GM19397 (cell line): ENCODE measurements at regions not wholly inside any gene's neighbourhood (a gene's known extent, or its start where the extent isn't known, plus 50 kb on each side); places are given as distances from the start of the nearest gene placed in this dataset.
"Not testable (repeated sequence)": the region's sequence is repeated elsewhere in the genome, so short reads cannot be mapped to it uniquely, and the experiment has no call there.

ENCODE experiments used
- ATAC-seq: cut with Tn5 transposase; IDR thresholded peaks from one replicate; pipeline ENCODE4 v1.9.1; 2021; ENCODE audit warnings: mild to moderate bottlenecking, moderate library complexity; ENCODE audit not compliant: unreplicated experiment

DNA sequence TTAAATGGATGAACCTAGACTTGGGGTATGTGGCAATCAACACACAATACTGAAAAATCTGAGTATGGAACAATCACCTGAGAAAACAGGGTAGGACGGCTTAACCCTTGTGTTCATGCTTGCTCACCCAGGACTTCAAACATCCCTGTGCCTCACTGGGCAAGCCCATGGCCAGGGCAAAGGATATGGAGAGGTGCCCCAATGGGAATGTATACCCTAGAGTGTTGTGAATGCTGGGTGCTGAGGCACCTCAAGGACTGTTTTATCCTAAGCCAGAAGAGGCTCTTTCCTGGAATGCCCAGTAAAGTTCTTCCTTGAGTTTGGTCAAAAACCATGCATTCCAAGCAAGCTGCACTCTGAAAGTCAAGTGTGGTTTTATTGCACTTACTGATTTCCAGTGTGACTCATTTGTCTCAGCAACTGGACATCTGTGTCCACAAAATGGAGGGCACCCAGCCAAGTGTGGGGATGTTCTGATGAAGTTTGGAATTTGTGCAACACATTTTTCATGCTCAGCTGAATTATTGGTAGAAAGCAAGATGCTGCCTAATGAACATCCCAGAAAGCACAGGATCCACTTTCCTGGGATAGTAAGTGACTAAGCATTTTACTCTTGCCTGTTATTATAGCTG lies 531.3 kb downstream of the RFC3 start:
- ATAC-seq = no peak

DNA sequence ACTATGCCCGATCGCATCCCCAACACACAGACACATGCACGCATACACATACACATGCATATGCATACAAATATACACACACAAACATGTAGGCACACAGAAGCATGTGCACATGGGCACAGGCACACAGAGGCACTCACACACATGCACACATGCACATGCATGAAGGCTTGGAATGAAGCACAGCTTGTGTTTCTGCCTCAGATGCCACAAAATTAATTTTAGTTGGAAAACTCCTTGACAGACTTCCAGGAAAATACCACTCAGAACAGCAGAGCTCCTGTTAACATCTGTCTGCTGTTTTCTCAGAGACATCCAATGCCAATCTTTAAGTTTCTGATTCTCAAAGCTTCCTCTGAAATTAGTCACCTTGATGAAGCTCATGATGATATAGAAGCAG lies 532.7 kb downstream of the RFC3 start:
- ATAC-seq = no peak

DNA sequence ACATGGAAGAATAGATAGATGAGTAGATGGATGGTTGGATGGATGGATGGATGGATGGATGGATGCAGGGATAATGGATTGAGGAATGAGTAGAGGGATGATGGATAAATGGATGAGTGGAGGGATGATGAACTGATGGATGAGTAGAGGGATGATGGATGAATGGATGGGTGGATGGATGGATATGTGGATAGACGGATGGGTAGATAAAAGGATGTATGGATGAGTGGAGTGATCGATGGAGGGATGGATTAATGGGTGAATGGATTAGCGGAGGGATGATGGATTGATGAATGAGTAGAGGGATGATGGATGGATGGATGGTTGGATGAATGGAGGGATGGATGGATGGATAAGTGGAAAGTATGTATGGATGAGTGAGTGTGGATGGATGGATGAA lies 533.2 kb downstream of the RFC3 start:
- ATAC-seq = no peak

DNA sequence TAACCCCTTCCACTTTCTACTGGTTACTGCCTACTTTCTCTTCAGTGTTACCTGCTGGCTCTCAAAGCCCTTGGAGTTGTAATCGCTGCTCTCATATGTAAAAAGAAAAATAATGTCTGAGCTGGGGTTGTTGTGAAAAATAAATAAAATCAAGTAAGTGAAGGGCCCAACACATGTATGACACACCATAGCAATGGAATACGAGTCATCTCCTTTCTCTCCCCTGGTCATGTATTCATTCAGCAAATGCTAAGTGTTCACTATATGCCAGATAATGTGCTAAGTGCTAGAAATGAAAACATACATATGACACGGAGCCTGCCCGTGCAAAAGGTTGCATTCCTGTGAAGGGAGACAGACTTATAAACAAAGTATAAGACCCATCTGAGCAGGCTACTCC lies 535.0 kb downstream of the RFC3 start:
- ATAC-seq = no peak

DNA sequence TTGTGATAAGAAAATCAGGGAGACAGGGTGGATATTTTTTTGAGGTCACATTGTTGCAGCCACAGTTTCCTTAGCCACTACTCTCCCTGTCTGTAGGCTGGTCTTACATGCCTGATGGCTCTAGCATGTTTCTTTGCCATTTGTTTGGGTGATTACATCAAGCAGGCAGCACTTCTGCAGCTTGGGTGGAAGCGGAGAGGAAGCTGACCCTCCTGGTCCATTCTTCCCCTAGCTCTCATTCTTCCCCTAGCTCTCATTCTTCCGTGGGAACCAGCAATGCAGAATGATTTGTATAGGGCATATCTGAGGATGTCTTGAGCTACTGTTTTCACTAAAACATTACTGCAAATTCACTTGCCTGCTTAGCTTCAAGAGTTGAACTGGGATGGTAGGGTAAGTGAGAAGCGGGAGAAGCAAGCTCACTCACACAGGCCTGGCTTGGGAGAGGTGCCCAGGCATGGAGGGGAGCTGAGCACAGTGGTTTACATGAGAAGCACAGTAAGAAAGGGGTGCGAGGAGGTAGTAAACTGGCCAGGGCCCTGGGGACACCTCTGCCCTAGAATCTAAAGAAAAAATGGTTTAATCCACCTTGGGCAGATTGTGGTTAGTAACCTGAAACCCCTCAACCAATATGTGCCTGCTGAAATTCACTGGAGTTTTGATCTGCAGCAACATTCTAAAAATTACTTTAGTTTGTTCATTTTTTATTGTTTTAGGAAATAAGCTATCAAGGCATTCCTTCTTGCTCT lies 538.9 kb downstream of the RFC3 start:
- no peak for ATAC-seq

DNA sequence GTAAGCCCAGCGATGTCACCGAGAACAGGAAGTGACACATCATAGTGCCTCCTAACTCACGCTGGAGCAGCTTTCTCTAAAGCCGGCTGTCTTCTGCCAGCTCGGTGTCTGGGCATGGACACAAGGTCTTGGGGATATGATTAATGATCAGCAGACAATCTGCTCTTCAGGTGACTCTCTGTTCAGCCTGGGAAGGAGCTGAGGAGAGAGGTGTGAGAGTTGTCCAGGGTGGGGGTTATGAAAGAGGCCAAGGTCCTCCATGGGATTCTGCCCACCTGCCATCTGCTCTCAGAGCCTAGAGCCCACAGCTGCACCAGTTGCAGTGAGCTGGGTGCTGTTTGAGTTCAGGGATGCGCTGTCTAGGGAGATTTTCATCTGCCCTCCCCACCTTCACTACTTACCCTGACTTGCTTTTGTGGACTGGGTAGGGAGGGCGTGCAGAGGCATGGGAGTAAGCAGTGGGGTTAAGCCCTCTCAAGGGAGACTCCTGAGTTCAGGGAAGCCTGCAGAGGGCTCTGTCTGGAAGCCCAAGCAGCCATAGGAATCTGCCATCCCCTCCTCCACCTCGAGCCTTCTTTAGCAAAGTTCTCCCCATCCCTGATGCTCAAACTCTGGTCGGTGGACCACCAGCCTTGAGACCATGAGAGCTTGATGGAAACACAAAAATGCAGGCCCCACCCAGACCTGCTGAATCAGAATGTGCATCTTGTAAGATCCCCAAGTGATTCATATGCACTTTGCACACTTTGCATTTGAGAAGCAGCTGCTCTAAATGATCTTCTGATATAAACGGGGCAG lies 539.7 kb downstream of the RFC3 start:
- no peak for ATAC-seq

DNA sequence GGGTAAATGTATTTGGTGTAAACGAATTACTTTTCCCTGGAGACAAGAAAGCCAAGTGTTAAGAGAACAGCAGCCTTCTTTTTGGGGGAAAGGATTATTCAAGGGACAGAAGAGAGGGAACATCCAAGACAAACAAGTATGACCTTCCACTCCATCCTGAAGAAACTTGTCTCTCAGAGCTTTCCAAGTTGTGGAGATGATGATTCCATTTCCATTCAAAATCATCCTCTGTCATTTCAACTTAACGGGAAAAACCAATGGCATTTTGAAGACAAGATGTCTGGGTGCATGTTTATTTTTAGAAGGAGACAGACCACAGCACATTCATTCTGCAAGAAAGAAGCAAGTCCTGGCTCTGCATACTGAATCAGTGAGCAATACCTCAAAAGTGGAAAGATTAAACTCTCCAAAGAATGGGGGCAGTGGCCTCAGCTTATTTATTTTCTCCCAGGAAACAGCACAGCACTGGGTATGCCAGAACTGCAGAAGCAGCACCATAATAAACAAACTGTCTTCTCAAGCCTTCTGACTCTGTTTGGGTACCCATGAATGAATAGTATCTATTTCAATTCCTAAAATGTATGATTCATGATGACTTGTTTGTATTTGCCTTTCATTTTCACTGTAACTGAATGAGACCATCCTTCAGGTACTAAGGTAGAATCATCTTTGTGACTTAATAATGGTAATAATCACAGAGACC lies 541.0 kb downstream of the RFC3 start:
- no peak for ATAC-seq

DNA sequence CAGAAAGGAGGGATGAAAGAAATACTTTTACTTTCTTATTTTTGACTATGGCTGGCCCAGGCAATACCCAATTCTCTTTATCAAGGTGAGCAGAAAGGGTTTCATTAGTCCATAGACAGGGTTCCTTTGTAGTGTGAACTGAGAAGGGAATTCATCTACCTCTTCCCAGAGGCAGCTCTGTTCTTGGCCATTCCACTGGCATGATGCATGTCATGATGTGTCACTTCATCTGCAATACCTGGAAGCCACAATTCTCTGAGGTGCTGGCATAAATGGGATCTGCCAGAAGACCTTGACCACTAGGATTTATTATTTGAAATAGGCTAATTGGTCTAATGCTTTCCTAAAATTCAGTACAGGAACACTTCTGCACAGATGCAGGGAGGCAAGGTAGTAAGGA lies 542.8 kb downstream of the RFC3 start:
- ATAC-seq = no peak

DNA sequence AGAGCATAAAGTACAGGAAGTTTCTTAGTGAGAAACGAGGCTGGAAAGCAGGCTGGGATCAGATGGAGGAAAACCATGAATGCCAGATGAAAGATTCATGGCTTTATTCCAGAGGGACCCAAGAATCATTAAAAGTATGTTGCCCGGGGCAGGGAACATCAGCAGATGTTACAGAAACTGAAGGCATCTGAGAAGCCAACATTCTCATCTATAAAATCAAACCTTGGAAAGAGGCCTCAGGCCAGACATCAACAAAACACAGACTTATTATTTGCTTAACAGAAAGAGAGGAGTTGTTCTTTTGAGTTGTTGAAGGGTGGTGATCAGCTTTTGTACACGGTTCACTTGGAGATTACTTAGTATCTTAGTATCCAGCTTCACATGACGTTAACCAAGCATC lies 543.6 kb downstream of the RFC3 start:
- ATAC-seq = no peak

DNA sequence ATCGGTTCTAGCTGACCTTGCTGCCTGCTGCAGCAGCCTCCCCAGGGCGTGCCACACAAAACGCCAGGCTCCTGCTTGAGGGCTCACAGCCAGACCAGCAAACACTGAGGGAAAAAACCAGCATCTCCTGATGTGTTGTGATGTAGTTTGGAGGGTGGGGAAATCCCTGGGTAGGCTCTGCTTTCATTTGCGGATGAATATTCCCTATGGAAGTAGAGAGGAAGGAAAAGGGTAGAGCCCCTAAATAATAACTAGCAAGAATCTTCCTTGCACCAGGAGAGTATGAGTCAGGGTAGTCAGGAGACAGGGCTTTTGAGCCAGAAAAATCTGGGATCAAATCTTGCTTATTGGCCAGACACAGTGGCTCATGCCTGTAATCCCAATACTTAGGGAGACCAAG lies 545.3 kb downstream of the RFC3 start:
- ATAC-seq = no peak

DNA sequence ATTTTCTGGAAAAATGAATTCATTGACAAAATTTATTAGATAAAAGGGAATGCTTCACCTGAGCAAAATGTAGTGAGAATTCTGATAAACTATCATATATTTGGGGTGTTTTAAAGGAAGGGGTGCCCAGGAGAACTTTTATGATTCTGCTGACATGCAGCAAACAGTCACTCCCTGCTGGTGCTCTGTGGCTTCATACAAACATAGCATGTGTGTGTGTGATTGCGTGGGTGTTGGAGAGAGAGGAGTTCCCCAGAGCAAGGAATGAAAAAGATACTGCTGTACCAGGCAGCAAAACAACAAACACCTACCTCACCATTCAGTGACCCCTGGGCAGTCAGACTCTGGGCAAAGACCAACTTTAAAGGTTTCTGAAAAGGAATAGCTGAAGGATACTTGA lies 546.7 kb downstream of the RFC3 start:
- no peak for ATAC-seq

DNA sequence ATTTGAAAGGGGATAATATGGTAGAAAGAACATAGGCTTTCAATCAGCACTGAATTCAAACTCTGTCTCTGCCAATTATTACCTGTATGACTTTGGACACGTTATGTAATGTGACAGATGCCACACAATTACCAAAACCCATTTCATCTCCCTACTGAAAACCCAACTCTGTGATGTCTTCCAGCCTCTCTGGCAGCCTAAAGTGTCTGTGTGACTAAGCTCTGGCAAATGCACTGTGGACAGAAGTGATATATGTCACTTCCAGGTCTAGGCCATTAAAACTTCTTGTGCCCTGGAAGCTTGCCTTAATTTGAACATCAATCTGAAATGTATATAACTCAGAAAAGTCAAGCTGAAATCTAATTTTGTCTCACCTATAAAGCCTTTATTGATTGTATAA lies 552.0 kb downstream of the RFC3 start:
- no peak for ATAC-seq

DNA sequence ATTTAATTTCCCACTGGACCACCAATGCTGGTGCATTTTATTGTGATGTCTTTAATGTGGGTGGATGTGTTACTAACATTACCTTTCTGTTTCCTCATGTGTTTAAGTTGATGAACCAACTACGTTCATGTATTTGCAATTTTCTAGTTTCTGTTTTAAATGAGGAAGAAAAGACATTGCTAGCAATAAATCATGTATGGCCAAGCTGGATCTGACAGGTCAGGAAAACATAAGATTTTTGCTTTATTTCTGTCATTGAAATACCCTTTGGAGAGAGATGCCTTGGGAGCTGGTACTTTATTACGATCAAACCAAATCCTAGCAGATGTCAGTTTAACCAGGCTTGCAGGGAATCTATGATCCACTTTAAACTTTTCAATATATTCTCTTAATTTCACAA lies 553.2 kb downstream of the RFC3 start:
- ATAC-seq = no peak

DNA sequence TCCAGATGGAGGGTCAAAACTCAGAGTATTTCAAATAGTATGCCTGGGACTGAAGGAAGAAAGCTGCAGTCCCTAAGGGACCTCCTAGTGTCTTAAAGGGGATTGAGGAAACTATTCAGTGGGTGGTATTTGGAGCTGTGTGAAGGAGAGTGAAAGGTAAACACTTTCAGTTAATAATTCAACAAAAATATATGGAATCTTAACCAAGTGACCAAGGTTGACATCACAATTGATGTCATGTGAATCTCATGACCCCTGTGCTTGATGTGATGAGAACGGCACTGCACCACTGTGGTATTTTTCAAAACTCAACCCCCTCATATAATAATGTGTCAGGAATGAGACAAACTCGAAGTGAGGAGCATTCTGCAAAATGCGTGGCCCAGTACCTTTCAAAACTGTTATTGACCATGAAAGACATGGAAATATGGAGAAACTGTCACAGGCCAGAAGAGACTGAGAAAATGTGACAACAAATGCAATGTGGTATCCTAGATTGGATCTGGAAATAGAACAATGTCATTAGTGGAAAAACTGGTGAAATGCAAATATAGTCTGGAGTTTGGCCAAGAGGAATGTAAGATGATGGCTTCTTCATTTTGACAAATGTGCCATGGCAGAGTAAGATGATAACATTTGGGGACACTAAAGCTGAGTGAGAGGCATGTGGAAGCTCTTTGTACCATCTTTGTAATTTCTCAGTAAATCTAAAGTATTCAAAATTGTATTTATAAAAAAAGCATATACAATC lies 553.9 kb downstream of the RFC3 start:
- no peak for ATAC-seq

DNA sequence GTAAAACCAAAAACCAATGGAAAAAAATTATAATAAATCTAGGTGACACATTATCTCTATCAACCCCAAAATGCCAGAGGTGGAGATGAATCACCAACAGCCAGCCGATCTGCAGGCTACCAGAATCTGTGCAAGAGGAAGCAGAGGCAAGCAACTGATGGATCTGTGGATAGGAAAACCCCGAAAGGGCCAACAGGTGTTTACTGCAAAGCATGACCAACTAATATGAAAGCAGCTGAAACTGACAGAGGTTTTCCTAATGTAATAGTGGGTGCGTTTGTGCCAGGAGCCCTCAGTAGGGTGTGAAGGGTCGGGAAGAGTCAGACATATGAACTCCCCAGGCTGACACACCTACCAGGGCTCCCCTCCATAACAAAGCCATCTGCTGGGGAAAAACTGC lies 554.6 kb downstream of the RFC3 start:
- ATAC-seq = no peak

DNA sequence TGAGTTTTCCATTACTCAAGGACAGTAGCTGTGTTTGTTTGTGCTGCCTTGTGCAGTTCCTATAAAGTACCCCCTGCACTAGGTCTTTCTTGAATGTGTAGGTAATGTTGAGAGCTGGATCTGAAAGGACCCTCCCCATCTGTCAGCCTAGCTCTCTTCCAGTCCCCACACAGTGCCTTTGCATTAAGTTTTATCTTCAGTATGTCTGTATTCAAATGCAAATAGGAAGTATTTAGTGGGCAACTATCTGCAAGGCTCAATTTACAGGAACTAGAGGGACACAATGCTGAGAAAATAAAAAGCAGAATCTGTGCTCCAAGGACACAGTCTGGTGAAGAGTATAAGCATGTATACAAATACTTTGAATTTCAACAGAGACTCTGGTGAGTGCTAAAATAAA lies 558.5 kb downstream of the RFC3 start:
- ATAC-seq = no peak

DNA sequence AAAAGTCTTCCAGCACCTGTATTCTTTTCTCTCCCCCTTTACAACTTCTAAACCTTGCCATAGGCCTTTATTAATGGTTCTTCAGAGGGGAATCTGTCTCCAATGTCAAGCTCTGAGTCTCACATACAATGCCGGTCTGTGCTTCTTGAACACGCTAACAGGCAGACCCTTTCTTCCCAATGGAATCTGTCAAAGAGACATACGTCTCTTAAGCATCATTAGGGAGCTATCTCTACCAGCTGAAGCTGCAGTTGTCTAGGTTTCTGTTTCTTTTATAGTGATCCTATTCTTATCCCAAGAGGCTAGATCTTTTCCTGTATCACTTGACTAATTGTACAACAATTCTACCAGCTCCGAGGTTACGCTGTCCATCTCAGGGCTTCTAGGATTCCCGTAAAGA lies 560.8 kb upstream of the NBEA start:
- ATAC-seq = no peak

DNA sequence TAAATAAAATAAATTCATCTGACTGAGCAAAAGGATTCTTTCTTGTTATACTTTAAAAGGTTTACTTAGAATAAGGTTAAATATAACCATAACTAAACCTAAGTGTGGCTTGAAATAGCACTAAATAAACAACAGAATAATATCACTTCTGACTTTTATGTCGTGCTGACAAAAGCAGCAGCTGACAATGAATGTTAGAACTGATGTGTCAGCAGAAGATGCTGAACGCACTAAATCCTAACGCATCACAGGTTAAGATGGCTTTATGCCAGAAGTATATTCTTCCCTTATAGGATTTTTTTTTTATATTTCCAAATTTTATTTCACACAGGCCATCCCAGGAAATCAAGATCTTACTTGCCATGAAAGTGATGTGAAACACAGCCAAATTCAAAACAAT lies 558.3 kb upstream of the NBEA start:
- ATAC-seq = no peak

DNA sequence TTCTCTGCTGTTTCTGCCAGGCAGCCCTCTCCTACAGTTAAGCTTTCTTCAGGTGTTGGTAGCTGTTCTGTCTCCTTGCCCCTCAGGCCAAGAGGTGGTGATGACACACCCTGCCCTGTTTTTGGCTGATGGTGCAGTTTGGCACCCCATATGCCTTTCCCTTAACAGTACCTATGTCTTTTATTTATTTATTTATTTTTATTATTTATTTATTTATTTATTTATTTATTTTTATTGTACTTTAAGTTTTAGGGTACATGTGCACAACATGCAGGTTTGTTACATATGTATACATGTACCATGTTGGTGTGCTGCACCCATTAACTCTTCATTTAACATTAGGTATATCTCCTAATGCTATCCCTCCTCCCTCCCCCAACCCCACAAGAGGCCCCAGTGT lies 555.8 kb upstream of the NBEA start:
- not testable (repeated sequence) for ATAC-seq

DNA sequence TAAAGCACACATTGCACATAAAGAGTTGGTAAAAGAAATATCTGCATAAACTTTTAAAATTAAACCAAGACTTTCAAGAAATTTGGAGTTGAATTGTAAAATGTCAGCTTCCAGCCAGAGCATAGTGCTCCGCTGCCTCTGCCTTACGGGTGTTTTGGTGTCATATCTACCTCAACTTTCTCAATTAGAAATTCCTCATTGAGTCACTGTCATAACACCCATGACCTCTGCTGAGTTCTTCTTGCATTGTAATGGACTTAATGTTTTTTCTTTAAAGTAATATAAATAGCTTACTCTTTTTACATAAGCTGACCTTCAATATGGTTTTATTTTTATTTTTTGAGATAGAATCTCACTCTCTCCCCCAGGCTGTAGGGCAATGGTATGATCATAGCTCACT lies 551.0 kb upstream of the NBEA start:
- no peak for ATAC-seq

DNA sequence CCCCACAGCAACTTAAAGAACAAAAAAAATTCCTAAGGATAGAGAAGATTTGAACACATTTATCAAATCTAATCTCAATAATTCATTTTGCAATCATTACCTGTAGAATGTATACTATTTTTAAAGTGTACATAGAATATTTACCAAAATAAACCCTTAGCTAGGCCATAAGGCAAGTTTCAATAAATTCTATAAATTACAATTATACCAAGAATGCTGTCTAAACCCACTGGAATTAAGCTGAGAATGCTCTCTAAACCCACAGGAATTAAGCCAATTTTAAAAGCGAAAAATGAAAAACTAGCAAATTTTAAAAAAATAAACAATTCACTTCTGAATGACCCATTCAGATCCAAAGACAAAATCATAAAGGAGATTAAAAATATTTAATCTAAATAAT lies 540.4 kb upstream of the NBEA start:
- ATAC-seq = no peak
